ENCODE measurements at regions not wholly inside any gene's neighbourhood (a gene's known extent, or its start where the extent isn't known, plus 50 kb on each side); places are given as distances from the start of the nearest gene placed in this dataset.
"Not testable (repeated sequence)": the region's sequence is repeated elsewhere in the genome, so short reads cannot be mapped to it uniquely, and the experiment has no call there.

GRCh38 chr1:166597516-166597915 lies 241.8 kb upstream of the POGK start:
- Histone ChIP-seq H4K20me1 (ENCODE audit: insufficient read depth) (no peaks in the 10 kb centered on the region), H3K27ac (no peak overlapping the region), H3K4me2 (ENCODE audit: unreplicated experiment) (no peak overlapping the region), H3K27me3 (replicated peaks; ENCODE audit: insufficient read depth) (no peaks in the 10 kb centered on the region), H3K4me1 (ENCODE audit: insufficient read depth) (no peaks in the 10 kb centered on the region), H3K9ac (no peak overlapping the region), H3K4me3 (no peak overlapping the region), H3F3A (ENCODE audit: insufficient read depth) (no peaks in the 10 kb centered on the region), H3K9me2 (ENCODE audit: insufficient read depth) (no peaks in the 10 kb centered on the region), H3K36me3 (ENCODE audit: low read depth) (no peaks in the 10 kb centered on the region), H3K9me3 (ENCODE audit: low read depth) (no peaks in the 10 kb centered on the region), H3K79me2 (ENCODE audit: insufficient read depth) (no peaks in the 10 kb centered on the region), H2AFZ (no peak overlapping the region)
- no peak for DNase-seq
- TF ChIP-seq EZH2phosphoT487 (IDR thresholded peaks at IDR 0.05; ENCODE audit: insufficient read depth, low read depth) (no peak), EZH2 (IDR thresholded peaks at IDR 0.05; ENCODE audit: insufficient read depth, poor library complexity, severe bottlenecking) (no peak)
- in situ Hi-C loops (cut with MboI): no loop called here

DNA sequence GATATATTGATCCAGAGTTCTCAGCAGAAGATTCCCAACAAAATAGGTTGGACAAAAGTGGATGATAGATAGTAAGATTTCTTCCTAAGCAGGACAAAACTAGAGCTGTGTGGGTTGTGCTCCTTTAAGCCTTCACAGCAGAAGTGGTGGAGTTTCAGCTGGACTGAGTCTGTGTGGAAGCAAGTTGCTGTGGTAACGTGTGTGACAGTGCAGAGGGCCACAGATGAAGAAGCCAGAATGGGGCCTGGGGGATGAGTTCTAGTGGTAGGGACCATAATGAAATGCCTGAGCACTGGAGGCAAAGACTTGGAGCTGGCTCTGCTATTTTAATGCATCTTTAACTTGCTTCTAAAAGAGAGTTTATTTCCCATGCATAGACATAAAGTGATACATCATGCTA lies 238.7 kb upstream of the POGK start:
- Histone ChIP-seq H3K27me3 (replicated peaks; ENCODE audit: insufficient read depth) (no peaks in the 10 kb centered on the region), H3K27ac (no peak overlapping the region), H3K79me2 (ENCODE audit: insufficient read depth) (no peaks in the 10 kb centered on the region), H3F3A (ENCODE audit: insufficient read depth) (no peaks in the 10 kb centered on the region), H3K4me3 (no peak overlapping the region), H3K9me3 (ENCODE audit: low read depth) (no peaks in the 10 kb centered on the region), H2AFZ (no peak overlapping the region), H3K9ac (no peak overlapping the region), H3K9me2 (ENCODE audit: insufficient read depth) (no peaks in the 10 kb centered on the region), H3K4me1 (ENCODE audit: insufficient read depth) (no peaks in the 10 kb centered on the region), H4K20me1 (ENCODE audit: insufficient read depth) (no peaks in the 10 kb centered on the region), H3K36me3 (ENCODE audit: low read depth) (no peaks in the 10 kb centered on the region), H3K4me2 (ENCODE audit: unreplicated experiment) (no peak overlapping the region)
- TF ChIP-seq EZH2 (IDR thresholded peaks at IDR 0.05; ENCODE audit: insufficient read depth, poor library complexity, severe bottlenecking): no peak
- TF ChIP-seq EZH2phosphoT487 (IDR thresholded peaks at IDR 0.05; ENCODE audit: insufficient read depth, low read depth): no peak
- WGBS, 2 experiments (ENCODE audit: low coverage in 1 of 2, low lambda C conversion rate in 2 of 2, missing lambda C conversion rate in 2 of 2): 0% methylated on average over 1 of the region's 1 CpG
- in situ Hi-C loops (cut with MboI): no loop called here
- no peak for DNase-seq

DNA sequence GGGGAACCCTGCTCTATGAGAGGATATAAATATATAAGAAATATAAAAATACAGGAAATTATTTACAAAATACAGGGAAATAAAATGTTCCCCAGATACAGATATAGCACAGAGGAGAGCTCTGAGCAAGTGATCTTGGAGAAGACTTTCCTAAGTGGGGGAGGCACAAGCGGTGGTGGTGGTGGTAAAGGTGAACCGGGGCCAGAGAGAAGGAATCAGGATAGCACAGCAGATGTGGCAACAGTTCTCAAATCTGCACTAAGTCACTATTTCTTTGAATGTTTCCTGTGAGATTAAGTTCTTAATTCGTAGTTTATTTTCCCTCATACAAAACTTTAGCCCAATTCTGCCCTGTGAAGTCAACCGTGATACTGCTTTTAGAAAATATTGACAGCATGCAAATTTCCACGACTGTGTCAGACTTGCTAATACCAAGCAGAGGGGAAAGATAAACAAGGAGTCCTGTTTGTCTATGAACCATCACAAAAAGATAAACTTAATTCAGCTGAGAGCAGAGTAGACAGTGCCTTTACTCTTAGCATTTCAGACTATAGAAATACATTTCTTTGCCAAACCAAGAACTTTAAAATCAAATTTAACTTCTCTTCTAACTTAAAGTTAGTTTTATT lies 237.5 kb upstream of the POGK start:
- no peaks in the 10 kb centered on the region for H4K20me1 ChIP-seq (ENCODE audit: insufficient read depth)
- H3K4me1 ChIP-seq (ENCODE audit: insufficient read depth): no peaks in the 10 kb centered on the region
- DNase-seq: no peak
- H3K9me2 ChIP-seq (ENCODE audit: insufficient read depth): no peaks in the 10 kb centered on the region
- in situ Hi-C loops (cut with MboI): no loop called here
- H3K79me2 ChIP-seq (ENCODE audit: insufficient read depth): no peaks in the 10 kb centered on the region
- WGBS, 2 experiments (ENCODE audit: low coverage in 1 of 2, low lambda C conversion rate in 2 of 2, missing lambda C conversion rate in 2 of 2): 20 to 24% methylated on average over 5 of the region's 5 CpGs
- no peaks in the 10 kb centered on the region for H3K27me3 ChIP-seq (replicated peaks; ENCODE audit: insufficient read depth)
- H3K4me3 ChIP-seq: no peak overlapping the region
- H3K36me3 ChIP-seq (ENCODE audit: low read depth): no peaks in the 10 kb centered on the region
- H3K9ac ChIP-seq: no peak overlapping the region
- H3K4me2 ChIP-seq (ENCODE audit: unreplicated experiment): no peak overlapping the region
- H3F3A ChIP-seq (ENCODE audit: insufficient read depth): no peaks in the 10 kb centered on the region
- H2AFZ ChIP-seq: no peak overlapping the region
- no peak for TF ChIP-seq EZH2phosphoT487 (IDR thresholded peaks at IDR 0.05; ENCODE audit: insufficient read depth, low read depth)
- no peak for TF ChIP-seq EZH2 (IDR thresholded peaks at IDR 0.05; ENCODE audit: insufficient read depth, poor library complexity, severe bottlenecking)
- no peak overlapping the region for H3K27ac ChIP-seq
- no peaks in the 10 kb centered on the region for H3K9me3 ChIP-seq (ENCODE audit: low read depth)

- H4K20me1 ChIP-seq (ENCODE audit: insufficient read depth); H3K4me3 ChIP-seq; H3K9me3 ChIP-seq (ENCODE audit: low read depth); in situ Hi-C loops (cut with MboI); H3K9me2 ChIP-seq (ENCODE audit: insufficient read depth); H3K36me3 ChIP-seq (ENCODE audit: low read depth); H2AFZ ChIP-seq; H3K9ac ChIP-seq; H3K27me3 ChIP-seq (replicated peaks; ENCODE audit: insufficient read depth); H3K4me2 ChIP-seq (ENCODE audit: unreplicated experiment); H3F3A ChIP-seq (ENCODE audit: insufficient read depth); H3K27ac ChIP-seq; H3K79me2 ChIP-seq (ENCODE audit: insufficient read depth); H3K4me1 ChIP-seq (ENCODE audit: insufficient read depth); DNase-seq: not testable (repeated sequence)
- WGBS, 2 experiments (ENCODE audit: low coverage in 1 of 2, low lambda C conversion rate in 2 of 2, missing lambda C conversion rate in 2 of 2): 6 to 12% methylated on average over 3 of the region's 3 CpGs
These were observed 236.5 kb upstream of the POGK start for GRCh38 chr1:166602801-166603200.

DNA sequence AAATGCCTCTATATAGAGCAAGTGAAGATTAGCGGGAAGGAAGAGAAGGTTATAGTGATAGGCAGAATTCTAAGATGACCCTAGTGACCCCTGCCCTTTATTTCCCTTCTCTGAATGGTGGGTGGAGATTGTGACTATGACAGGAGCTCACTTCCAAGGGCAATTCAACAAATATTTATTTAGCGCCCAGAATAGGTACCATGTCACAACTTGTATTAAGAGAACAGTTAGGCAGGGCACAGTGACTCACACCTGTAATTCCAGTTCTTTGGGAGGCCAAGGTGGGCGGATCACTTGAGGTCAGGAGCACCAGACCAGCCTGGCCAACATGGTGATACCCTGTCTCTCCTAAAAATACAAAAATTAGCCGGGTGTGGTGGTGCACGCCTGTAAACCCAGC lies 236.0 kb upstream of the POGK start:
- Histone ChIP-seq H3K27me3 (replicated peaks; ENCODE audit: insufficient read depth) (no peaks in the 10 kb centered on the region), H3K4me1 (ENCODE audit: insufficient read depth) (no peaks in the 10 kb centered on the region), H3K36me3 (ENCODE audit: low read depth) (no peaks in the 10 kb centered on the region), H3K9me3 (ENCODE audit: low read depth) (no peaks in the 10 kb centered on the region), H3K9ac (no peak overlapping the region), H3F3A (ENCODE audit: insufficient read depth) (no peaks in the 10 kb centered on the region), H4K20me1 (ENCODE audit: insufficient read depth) (no peaks in the 10 kb centered on the region), H3K9me2 (ENCODE audit: insufficient read depth) (no peaks in the 10 kb centered on the region), H3K4me2 (ENCODE audit: unreplicated experiment) (no peak overlapping the region), H3K27ac (no peak overlapping the region), H3K79me2 (ENCODE audit: insufficient read depth) (no peaks in the 10 kb centered on the region), H2AFZ (no peak overlapping the region), H3K4me3 (no peak overlapping the region)
- no peak for TF ChIP-seq EZH2phosphoT487 (IDR thresholded peaks at IDR 0.05; ENCODE audit: insufficient read depth, low read depth)
- TF ChIP-seq EZH2 (IDR thresholded peaks at IDR 0.05; ENCODE audit: insufficient read depth, poor library complexity, severe bottlenecking): no peak
- in situ Hi-C loops (cut with MboI): no loop called here
- 24 to 30% methylated on average over 5 of the region's 5 CpGs for WGBS, 2 experiments (ENCODE audit: low coverage in 1 of 2, low lambda C conversion rate in 2 of 2, missing lambda C conversion rate in 2 of 2)
- DNase-seq: no peak

Measured in GM23248 (cell line).